22Rv1 (cell line): ENCODE measurements at regions not wholly inside any gene's neighbourhood (a gene's known extent, or its start where the extent isn't known, plus 50 kb on each side); places are given as distances from the start of the nearest gene placed in this dataset.
"Not testable (repeated sequence)": the region's sequence is repeated elsewhere in the genome, so short reads cannot be mapped to it uniquely, and the experiment has no call there.

Experiments used
- ZFX ChIP-seq: fragments of 450-650 bp; IDR thresholded peaks from 2 replicates; pipeline ENCODE4 v1.6.1; 2017; ENCODE audit warnings: antibody characterized with exemption, borderline replicate concordance
- TF ChIP-seq, protein P1 (sequence below): fragments of 450-650 bp; IDR thresholded peaks from 2 replicates; pipeline ENCODE4 v1.5.1; 2017; ENCODE audit warnings: mild to moderate bottlenecking

DNA sequence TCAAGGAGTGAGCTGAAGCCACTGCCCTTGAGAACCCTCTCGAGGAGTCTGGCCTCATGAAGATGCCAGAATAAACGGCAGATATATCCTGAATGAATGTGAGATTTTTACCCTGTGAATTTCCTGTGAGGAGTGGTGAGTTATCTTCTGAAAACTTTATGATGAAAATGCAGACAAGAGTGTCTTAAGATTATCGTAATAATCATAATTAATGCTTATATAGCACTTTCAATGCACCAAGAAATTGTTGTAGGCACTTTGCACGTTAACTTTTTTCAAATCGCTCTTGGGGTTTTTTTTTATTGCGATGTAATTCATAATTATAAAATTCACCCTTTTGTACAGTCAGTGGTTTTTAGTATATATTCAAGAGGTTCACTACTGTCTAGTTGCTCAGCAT is 2924.6 kb upstream of the OR11H1 start:
- TF ChIP-seq, protein P1, sequence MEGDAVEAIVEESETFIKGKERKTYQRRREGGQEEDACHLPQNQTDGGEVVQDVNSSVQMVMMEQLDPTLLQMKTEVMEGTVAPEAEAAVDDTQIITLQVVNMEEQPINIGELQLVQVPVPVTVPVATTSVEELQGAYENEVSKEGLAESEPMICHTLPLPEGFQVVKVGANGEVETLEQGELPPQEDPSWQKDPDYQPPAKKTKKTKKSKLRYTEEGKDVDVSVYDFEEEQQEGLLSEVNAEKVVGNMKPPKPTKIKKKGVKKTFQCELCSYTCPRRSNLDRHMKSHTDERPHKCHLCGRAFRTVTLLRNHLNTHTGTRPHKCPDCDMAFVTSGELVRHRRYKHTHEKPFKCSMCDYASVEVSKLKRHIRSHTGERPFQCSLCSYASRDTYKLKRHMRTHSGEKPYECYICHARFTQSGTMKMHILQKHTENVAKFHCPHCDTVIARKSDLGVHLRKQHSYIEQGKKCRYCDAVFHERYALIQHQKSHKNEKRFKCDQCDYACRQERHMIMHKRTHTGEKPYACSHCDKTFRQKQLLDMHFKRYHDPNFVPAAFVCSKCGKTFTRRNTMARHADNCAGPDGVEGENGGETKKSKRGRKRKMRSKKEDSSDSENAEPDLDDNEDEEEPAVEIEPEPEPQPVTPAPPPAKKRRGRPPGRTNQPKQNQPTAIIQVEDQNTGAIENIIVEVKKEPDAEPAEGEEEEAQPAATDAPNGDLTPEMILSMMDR, result not testable (repeated sequence)
- not testable (repeated sequence) for TF ChIP-seq ZFX
